GM21526 (cell line): ENCODE measurements at regions not wholly inside any gene's neighbourhood (a gene's known extent, or its start where the extent isn't known, plus 50 kb on each side); places are given as distances from the start of the nearest gene placed in this dataset.

Experiments
- ATAC-seq: cut with Tn5 transposase; IDR thresholded peaks from one replicate; pipeline ENCODE4 v1.9.1; 2021; ENCODE audit warnings: moderate library complexity; ENCODE audit not compliant: unreplicated experiment, low FRiP score

DNA sequence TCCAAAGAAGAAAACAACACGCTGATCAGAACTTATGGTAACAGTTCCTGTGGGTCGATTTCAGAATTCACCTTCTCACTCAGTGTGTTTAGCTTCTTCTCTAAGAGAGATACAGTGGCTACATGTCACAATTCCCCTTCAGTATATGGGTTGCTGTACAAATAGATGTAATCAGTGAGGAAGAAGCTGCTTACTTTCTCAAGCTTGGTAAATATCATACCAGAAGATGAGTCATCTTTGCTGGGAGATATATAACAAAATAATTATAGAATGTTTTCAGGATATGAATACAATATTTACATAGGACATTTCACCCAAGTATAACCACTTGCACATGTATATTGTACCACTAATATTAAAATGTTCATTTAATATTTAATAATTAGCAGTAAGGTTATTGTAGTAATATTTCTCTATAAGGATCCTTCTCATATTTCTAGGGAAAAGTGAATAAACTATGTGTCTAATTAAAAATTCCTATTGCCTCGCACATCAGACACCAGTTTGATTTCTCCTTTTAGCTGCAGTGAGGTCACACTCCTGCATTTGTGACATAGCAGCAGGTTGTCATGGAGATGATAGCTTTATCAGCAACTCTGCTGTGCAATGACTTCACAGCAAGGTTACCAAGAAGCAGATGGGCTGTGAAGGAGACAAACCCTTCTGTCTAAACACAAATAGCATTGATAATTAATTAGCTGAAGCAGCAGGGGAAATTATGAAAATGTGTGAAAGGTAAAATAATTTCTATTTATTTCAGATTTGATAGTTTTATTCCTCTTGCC, 211.4 kb downstream of the TUSC7 start:
- ATAC-seq = no peak

DNA sequence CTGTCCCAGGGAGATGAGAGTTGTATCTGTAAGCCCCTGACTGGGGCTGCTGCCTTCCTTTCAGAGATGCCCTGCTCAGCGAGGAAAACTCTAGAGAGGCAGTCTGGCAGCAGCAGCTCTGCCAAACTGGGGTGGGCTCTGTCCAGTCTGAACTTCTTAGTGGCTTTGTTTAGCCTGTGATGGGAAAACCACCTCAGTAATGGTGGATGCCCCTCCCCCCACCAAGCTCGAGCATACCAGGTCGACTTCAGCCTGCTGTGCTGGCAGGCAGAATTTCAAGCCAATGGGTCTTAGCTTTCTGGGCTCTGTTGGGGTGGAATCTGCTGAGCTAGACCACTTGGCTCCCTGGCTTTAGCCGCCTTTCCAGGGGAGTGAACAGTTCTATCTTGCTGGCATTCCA, 218.3 kb downstream of the TUSC7 start:
- no peak for ATAC-seq

DNA sequence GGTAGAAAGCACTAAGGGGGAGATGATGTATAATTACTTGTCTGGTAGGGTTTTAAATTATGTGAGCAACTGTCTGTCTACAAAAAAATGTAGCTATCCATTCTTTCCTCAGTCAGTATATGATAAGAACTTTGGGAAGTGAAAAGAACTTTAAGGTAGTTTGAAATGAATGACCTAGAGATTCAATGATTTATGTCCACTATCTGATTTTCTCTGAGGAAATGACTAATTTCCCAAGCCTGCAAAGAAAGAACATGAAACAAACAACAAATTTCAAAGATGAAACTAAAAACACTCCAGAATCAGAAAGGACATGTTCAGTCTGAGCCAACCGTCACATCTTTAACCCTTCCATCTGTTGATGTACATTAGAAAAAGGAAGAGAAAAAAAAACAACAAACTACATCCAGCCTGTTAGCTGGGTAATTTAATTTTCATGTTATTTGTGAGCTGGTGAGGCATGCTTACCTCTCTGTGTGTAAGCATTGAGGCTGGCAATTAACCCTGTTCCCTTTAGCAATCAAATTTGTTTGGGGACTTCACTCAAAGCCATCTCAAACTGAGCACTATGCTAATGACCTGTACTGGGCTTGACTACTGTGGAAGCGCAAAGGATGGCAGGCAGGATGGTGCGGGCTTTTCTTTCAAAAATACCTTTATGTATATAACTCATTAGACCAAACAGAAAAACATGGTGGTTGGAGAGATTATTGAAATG, 220.1 kb downstream of the TUSC7 start:
- no peak for ATAC-seq

DNA sequence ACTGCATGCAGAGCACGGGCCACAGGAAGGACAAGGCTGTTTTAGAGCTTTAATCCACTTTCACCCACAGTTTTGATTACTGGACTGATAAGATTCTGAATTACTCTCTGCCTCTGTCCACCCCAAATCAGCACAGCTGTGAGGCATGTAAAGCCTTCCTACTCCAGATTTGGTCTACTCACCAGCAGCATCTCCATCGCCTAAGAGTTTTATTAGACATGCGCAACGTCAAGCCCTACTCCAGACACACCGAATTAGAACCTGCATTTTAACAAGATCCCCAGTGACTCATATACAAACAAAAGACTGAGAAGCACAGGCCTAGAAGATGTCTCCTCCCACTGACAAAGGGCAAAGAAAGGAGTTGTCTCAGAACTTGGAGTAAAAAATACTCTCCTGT, 221.2 kb downstream of the TUSC7 start:
- no peak for ATAC-seq

DNA sequence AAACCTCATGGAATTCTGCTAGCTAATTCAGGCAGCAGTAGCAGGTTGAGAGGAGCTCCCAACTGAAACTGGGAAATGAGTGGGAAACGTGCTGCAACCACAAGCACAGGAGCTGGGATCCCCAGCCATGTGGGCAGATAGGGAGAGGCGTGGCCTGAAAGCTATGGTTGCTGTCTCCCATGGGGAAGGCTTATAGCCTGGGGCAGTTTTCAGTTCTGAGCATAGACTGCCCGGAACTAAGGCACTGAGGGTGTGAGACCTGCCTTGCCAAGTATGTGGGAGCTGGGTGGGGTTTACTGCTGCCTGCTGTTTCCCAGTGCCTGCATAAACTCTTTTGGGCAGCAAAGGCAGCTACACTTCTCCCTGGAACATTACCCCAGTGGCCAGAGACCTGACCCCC, 229.5 kb downstream of the TUSC7 start:
- no peak for ATAC-seq

DNA sequence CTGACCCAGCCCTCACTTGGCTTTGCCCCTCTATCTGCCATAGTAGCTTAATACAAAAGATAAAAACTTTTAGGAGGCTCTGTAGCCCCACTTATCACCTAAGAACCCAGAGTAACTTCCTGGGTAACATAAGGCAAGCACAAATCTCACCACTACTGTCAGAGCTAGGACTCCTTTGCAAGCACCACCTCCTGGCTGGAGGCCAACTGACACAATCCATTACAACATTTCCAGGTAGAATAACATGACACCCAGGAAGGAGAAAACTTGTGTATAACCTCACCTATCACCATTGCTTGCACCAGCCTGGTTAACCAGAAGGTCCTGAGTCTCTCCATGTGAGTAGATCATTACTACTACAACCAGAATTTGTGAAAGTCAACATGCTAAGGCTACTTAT, 230.0 kb downstream of the TUSC7 start:
- ATAC-seq = no peak

DNA sequence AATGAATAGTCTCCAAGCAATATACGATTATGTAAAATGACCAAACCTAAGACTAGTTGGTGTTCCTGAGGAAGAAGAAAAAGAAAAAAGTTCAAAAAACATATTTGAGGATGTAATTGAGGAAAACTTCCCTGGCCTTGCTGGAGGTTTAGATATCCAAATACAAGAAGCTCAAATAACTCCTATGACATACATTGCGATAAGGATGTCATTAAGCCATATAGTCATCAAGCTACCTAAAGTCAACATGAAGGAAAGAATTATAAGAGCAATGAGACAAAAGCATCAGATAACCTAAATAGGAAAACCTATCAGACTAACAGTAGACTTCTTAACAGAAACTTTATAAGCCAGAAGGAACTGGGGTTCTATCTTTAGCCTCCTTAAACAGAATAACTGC, 231.1 kb downstream of the TUSC7 start:
- no peak for ATAC-seq

DNA sequence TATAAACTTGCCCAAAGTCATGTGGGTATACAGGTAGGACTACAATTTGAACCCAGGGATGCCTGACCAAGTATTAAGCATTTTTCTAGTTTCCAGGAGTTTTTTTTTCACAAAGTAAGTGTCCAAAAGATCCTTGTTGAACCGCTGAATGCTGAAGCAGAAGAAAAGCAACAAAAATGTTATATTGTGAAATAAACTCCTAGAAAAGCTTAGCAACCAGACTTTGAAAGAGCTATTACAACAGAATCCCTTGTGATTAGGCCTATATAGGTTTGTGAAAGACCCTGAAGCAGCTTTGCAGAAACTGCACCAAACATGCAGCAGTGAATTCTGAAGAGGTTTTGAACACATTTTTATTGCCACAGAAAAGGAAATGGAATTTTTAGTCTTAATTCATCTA, 236.8 kb downstream of the TUSC7 start:
- ATAC-seq = no peak

DNA sequence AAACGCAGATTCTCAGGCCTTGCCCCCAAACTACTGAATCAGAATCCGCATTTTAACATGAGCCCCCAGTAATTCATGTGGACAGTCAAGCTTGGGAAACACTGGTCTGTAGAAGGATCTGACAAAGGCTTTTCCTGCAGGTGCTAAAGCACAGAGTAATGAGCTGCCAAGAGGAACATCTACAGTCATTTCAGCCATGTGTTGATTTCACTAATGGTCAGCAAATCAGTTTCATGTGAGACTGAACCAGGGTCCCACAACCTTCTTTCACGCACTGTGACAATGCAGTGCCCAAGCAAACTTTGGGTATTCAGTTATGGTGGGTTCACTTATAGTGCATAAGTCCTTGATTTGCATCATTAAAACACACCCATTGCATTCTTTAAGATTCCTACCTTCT, 237.6 kb downstream of the TUSC7 start:
- no peak for ATAC-seq

DNA sequence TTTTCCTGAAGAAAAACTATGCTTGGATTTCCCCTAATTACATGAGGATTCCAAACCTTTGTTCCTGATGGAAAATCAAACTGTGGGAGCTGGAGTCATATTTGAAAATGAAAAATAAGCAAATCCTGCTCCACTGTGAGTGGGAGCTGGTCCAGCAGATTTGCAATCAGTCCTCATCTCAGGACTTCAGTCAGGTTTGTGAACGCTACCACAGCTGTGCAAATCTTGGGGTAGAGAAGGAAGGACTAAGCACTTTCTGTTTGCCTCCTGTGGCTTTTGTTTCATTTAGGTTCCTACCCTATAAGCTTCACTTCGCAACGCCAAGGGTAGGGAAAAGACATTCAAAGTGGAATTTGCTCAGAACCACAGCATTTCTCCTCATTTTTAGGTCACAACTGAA, 238.2 kb downstream of the TUSC7 start:
- ATAC-seq = no peak

DNA sequence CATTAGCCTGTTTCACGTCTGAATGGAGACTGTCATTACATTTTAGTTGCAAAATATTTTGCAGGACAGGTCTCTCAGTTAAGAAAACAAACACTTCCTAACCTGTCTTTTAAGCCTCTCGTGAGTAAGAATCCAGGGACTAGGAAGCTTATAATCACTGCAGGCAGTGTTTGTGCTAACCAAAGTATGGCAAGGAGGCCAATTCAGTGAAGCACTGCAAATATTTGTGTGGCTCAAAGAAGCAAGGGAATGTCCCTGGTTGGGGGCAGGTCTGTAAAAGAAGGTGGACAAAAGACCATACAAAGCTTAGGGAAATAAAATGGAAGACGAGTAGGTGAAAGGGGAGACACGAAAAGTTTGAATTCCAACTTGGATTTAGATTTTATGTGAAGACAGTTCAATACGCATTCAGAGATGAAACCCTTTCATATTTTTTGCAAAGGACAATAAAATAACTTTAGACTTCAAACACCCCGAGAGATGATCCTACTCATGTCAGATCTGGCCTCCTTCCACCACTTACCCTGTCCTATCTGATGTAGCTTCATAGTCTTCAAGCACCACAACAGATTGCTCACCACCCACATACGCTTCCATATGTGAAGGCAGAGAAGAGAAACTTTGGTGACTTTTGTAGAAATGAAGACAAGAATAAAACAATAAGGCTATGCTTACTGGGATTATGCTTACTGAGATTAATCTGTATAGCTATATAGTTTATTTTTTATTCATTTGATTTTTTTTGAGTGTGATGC, 240.9 kb downstream of the TUSC7 start:
- ATAC-seq = no peak

DNA sequence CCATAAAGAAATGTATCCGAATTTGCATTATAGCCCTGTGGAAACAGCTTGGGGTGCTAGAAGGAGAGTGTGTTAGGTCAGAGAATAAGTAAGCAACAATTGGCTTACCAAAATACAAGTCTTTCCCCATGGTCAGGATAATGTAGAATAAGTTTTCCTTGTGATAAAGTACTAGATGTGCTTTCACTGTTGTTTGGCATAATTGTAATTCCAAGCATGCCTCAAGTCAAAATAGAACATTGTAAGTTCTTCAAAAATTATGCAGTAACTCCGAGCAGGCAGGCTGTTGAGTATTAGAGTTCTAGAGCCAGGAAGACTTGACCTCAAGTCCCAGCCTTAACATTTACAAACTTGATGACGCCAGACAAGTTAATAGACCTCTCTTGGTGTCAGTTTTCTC, 242.0 kb downstream of the TUSC7 start:
- no peak for ATAC-seq

DNA sequence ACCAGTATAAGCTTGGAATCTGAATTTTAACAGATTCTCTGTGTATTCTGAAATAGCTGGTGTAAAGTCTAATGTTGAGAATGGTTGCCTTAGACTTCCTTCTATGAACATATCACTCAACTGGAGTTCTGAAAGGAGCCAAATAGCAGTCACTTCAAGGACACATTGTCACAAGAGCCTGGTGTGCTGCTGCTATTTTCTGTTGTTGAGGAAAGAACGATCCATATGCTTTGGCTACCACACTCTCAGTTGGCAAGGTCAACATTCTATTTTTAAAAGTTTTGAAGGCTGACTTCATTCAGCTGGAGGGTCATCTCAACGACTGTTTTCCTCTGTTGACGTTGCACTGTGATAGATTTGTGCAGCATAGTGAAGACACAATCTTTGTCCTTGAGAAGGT, 248.7 kb downstream of the TUSC7 start:
- ATAC-seq = no peak

DNA sequence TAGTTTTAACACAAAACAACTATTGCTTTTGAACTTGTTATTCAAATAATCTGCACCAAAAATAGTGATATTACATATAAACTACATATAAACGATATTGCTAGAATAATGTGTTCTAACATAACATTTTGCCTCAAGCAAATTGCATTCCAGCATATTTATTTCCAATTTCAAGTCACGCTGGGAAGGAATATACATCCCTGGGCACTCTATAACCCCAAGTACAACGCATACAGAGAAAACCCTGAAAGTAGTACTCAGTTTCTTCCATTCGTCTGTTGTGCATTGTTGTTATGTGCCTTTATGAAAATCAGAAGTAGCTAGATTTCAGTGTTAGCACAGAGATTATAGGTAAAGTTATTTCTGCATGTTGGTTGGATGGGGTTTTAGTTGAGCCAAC, 251.5 kb downstream of the TUSC7 start:
- no peak for ATAC-seq

DNA sequence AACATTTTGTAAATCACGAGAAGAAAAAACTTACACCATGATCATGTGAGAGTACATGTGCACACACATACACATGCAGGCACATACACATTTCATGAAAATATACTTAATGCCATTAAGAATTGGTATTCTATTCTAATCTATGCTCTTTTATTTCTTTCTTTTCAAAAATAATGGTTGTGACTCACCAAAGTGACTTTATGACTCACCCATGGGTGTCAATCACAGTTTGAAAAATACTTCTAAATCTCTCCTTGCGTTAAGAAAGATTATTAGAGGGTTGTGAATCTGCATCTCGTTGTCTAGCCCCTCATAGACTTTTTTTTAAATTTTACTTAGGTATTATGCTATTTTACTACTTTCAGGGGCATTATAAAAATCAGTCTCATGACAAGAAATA, 254.2 kb downstream of the TUSC7 start:
- no peak for ATAC-seq

DNA sequence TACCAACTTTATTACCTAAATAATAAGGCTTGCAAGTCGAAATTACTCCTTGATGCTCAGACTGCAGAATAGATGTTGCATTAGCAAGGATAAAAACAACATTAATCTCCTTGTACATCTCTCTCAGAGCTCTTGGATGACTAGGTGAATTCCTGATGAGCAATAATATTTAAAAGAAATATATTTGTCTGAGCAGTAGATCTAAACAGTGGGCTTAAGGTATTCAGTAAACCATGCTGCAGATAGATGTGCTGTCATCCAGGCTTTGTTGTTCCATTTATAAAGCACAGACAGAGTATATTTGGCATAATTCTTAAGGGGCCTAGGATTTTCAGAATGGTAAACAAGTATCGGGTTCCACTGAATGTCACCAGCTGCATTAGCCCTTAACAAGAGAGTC, 257.1 kb downstream of the TUSC7 start:
- ATAC-seq = no peak

DNA sequence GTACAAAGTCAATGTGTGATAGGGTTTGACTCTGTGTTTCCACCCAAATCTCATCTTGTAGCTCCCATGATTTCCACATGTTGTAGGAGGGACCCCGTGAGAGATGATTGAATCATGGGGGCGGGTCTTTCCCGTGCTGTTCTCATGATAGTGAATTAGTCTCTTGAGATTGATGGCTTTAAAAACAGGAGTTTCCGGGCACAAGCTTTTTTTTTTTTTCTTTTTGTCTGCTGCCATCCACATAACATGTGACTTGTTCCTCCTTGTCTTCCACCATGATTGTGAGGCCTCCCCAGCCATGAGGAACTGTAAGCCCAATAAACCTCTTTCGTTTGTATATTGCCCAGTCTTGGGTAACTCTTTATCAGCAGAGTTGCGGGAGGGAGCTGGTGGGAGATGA, 259.6 kb downstream of the TUSC7 start:
- ATAC-seq = no peak

DNA sequence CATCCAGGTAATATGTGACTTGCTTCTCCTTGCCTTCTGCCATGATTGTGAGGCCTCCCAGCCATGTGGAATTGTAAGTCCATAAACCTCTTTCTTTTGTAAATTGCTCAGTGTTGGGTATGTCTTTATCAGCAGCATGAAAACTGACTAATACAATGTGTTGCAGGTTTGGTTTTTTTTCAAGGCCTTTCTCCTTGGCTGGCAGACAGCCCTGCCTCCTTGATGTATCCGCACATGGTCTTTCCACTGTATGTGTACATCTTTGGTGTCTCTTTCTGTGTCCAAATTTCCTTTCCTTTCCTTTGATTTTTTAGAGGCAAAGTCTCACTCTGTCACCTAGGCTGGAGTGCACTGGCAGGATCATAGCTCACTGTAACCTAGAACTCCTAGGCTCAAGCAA, 260.1 kb downstream of the TUSC7 start:
- no peak for ATAC-seq

DNA sequence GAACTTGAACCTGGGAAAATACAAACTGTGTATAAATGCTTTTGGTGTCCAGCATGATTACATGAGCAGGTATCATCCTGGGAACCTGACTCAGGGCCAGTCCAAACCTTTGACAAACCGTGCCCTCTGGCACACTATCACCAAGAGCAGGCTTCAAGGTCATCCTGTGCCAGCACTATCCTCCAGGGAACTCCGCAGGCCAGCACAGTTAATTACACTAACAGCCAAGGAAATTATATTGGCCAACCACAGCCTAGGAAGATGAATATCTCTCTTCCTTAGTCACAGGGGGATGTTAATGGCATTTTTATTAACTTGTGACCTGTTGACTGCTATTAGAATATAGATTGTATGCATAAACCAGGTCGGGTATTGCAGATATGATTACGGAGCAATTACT, 262.0 kb downstream of the TUSC7 start:
- ATAC-seq = no peak

DNA sequence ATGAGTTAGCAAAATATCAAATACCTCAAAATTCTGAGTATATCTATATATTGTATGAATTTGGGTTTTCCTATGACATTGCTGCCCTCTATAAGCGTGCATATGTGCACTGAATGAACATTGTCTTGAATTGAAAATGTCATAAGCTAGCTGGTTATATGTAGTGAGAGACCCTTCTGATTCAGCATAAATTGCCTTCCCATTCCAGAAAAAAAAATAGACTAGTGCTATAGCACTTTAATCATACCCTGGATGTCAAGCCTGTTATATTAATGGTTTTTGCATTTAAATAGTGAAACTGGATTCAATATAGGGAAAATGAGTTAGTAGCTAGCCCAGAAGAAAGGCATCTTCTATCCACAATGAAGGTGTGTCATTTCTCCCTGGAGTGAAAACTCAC, 265.1 kb downstream of the TUSC7 start:
- ATAC-seq = no peak

DNA sequence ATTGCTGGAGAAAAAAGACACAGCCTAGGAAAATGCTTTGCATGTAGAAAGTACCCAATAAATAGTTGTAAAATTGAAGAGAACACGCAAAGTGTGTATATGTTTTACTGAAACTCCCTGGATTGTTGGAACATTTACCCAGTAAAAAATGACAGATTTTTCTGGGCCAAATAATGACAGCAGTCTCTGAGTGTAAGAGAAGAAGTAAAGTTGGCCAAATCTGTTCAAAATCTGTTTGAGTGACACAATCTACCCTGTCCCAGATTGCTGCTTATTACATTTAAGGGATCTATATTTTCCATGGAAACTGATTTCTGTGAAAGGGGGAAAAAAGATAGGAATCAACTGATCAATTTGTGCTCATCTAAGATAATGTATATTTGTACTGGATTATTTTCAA, 267.9 kb downstream of the TUSC7 start:
- ATAC-seq = no peak

DNA sequence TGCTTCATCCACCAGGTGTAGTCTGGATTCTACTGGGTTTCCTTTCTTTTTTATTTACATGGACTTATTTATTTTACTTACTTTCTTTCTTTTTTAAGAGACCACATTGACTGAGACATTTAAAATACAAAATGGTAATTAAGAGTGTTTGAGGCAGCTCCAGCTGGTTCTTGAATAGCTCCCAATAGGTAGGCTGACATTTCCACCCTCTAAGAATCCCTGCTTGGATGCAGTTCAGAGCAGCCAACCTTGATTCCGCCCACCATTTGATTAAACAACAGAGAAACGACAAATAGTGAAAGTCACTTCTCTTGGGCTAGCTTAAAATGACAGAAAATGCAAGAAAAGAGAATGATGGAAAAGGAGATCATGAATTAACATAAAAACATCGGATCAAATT, 270.5 kb downstream of the TUSC7 start:
- no peak for ATAC-seq
